ENCODE measurements at regions not wholly inside any gene's neighbourhood (a gene's known extent, or its start where the extent isn't known, plus 50 kb on each side); places are given as distances from the start of the nearest gene placed in this dataset.

DNA sequence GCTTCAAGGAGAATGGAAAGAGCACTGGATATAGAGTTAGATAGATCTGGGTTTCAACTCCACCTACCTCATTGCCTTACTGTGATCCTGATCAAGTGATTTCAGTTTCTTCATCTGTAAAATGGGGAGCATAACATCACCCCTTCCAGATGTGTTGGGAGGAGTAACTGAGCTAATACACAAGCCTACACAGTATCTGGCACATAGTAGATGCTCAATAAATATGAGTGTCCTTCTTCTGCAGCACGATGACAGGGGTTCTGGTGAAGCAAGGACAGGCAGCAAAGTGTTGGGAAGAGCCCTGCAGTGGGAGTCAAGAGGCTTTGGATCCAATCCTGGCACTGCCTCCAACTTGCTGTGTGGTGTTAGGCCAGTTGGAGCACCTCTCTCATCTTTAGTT, 270.0 kb downstream of the UACA start:
- Histone ChIP-seq H3K4me3 (ENCODE audit: insufficient read length, low read depth) (no peak overlapping the region), H3K27me3 (ENCODE audit: insufficient read depth, insufficient read length) (no peaks in the 10 kb centered on the region), H3K4me1 (ENCODE audit: insufficient read depth, insufficient read length) (peaks cover 12% of the 10 kb centered on the region), H3K9me3 (ENCODE audit: insufficient read depth, low read length) (no peaks in the 10 kb centered on the region), H3K9ac (ENCODE audit: insufficient read length, low read depth) (no peak overlapping the region), H3K36me3 (ENCODE audit: insufficient read depth, insufficient read length, low read length) (no peaks in the 10 kb centered on the region)
- no peak for TF ChIP-seq SUZ12 (IDR thresholded peaks at IDR 0.05; ENCODE audit: extremely low read depth, insufficient read depth, insufficient read length)
- no peak for TF ChIP-seq YY1 (IDR thresholded peaks at IDR 0.05; ENCODE audit: insufficient read depth, insufficient read length)
- no peak for TF ChIP-seq ZNF274 (IDR thresholded peaks at IDR 0.05; ENCODE audit: low read depth, low read length)
- DNase-seq (ENCODE audit: low read depth, low spot score): no peak

DNA sequence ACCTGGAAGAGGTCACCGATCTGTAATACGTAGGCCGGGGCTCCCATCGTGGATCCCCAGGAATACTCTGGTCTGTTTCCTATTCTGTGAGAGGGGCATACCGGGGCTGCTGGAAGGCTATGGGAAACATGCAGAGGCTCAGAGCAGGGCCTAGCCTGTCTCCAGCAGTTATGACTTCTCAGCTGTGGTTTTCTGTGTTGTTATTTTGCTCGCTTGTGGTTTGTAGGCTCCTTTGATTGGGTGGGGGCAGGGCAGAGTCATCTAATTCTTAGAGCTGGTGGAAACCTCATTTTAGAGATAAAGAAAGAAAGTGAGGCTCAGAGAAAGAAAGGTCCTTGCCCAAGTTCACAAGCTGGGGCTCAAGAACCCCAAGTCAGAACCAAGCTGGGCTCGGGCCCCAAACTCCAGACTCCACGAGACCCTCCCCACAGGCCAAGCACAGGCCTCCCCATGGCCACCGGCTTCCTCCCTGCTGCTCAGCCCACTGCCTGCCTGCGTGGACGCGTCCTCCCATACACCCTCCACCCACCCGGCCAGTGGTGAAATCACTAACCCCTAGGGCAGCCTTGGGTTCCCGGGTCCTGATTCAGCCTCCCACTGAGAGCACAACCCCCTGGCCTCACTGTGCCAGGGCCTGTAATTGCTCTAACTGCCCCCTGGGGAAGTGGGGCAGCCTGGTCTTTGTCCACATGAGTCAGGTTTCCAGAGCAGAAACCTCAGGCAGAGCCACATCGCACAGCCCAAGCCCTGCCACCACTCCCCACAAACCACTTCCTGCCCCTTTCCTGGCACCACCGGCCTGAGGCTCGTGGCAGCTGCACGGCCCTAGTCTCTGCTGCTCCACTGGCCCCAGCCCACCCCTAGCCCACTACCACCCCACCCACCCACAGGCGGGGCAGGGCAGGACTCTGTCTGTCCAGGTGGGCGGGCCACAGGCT, 270.8 kb downstream of the UACA start:
- H3K4me3 ChIP-seq (ENCODE audit: insufficient read length, low read depth): no peak overlapping the region
- peak overlapping the region; percentile 32 for H3K9ac ChIP-seq (ENCODE audit: insufficient read length, low read depth)
- DNase-seq (ENCODE audit: low read depth, low spot score): no peak
- no peaks in the 10 kb centered on the region for H3K27me3 ChIP-seq (ENCODE audit: insufficient read depth, insufficient read length)
- TF ChIP-seq ZNF274 (IDR thresholded peaks at IDR 0.05; ENCODE audit: low read depth, low read length) (no peak), SUZ12 (IDR thresholded peaks at IDR 0.05; ENCODE audit: extremely low read depth, insufficient read depth, insufficient read length) (no peak), YY1 (IDR thresholded peaks at IDR 0.05; ENCODE audit: insufficient read depth, insufficient read length) (no peak)
- no peaks in the 10 kb centered on the region for H3K36me3 ChIP-seq (ENCODE audit: insufficient read depth, insufficient read length, low read length)
- no peaks in the 10 kb centered on the region for H3K9me3 ChIP-seq (ENCODE audit: insufficient read depth, low read length)
- H3K4me1 ChIP-seq (ENCODE audit: insufficient read depth, insufficient read length): peaks cover 14% of the 10 kb centered on the region

GRCh38 chr15:70491641-70492040, 271.7 kb downstream of the UACA start:
- peaks cover 14% of the 10 kb centered on the region for H3K4me1 ChIP-seq (ENCODE audit: insufficient read depth, insufficient read length)
- DNase-seq (ENCODE audit: low read depth, low spot score): no peak
- no peaks in the 10 kb centered on the region for H3K36me3 ChIP-seq (ENCODE audit: insufficient read depth, insufficient read length, low read length)
- no peak overlapping the region for H3K9ac ChIP-seq (ENCODE audit: insufficient read length, low read depth)
- no peaks in the 10 kb centered on the region for H3K9me3 ChIP-seq (ENCODE audit: insufficient read depth, low read length)
- no peak overlapping the region for H3K4me3 ChIP-seq (ENCODE audit: insufficient read length, low read depth)
- no peak for TF ChIP-seq SUZ12 (IDR thresholded peaks at IDR 0.05; ENCODE audit: extremely low read depth, insufficient read depth, insufficient read length)
- TF ChIP-seq ZNF274 (IDR thresholded peaks at IDR 0.05; ENCODE audit: low read depth, low read length): no peak
- no peak for TF ChIP-seq YY1 (IDR thresholded peaks at IDR 0.05; ENCODE audit: insufficient read depth, insufficient read length)
- no peaks in the 10 kb centered on the region for H3K27me3 ChIP-seq (ENCODE audit: insufficient read depth, insufficient read length)

DNA sequence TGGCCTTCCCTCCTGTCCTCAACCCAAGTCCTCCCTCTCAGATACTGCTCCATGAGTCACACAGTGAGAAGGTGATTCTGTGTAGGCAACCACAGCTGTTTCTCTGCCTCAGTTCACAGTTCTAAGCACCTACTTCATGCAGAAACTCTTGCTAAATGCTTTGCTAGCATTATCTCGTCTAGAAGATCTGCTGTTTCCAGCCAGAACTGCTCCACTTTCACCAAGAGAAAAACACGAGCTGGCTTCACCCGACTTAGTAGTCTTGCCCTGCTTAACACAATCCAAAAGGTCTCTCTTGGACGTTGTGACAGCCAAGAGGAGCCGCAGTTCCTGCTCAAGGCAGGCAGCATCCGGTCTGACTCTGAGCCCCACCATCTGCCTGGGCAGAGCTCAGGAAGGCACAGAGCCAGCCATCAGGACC, 272.1 kb downstream of the UACA start:
- H3K4me3 ChIP-seq (ENCODE audit: insufficient read length, low read depth): no peak overlapping the region
- no peak overlapping the region for H3K9ac ChIP-seq (ENCODE audit: insufficient read length, low read depth)
- H3K36me3 ChIP-seq (ENCODE audit: insufficient read depth, insufficient read length, low read length): no peaks in the 10 kb centered on the region
- no peak for TF ChIP-seq SUZ12 (IDR thresholded peaks at IDR 0.05; ENCODE audit: extremely low read depth, insufficient read depth, insufficient read length)
- TF ChIP-seq YY1 (IDR thresholded peaks at IDR 0.05; ENCODE audit: insufficient read depth, insufficient read length): no peak
- no peak for TF ChIP-seq ZNF274 (IDR thresholded peaks at IDR 0.05; ENCODE audit: low read depth, low read length)
- H3K27me3 ChIP-seq (ENCODE audit: insufficient read depth, insufficient read length): no peaks in the 10 kb centered on the region
- peaks cover 14% of the 10 kb centered on the region for H3K4me1 ChIP-seq (ENCODE audit: insufficient read depth, insufficient read length)
- DNase-seq (ENCODE audit: low read depth, low spot score): no peak
- H3K9me3 ChIP-seq (ENCODE audit: insufficient read depth, low read length): no peaks in the 10 kb centered on the region

DNA sequence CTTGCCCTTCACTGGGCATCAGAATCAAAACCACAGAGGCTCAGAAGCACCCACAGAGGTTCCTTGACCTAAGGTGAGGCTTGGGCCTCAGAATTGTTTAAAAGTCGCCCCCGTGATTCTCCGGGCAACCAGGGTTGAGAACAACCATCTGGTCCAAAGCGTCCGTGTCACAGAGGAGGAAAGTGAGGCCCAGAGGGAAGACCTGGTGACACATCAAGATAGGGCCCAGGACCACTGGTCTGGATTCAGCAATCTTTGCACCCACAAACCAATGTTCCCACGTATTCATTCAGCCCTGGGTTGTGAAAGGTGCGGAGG, 272.6 kb downstream of the UACA start:
- H3K4me3 ChIP-seq (ENCODE audit: insufficient read length, low read depth): no peak overlapping the region
- H3K36me3 ChIP-seq (ENCODE audit: insufficient read depth, insufficient read length, low read length): no peaks in the 10 kb centered on the region
- no peak for TF ChIP-seq SUZ12 (IDR thresholded peaks at IDR 0.05; ENCODE audit: extremely low read depth, insufficient read depth, insufficient read length)
- H3K27me3 ChIP-seq (ENCODE audit: insufficient read depth, insufficient read length): no peaks in the 10 kb centered on the region
- H3K9ac ChIP-seq (ENCODE audit: insufficient read length, low read depth): no peak overlapping the region
- H3K4me1 ChIP-seq (ENCODE audit: insufficient read depth, insufficient read length): peaks cover 14% of the 10 kb centered on the region
- H3K9me3 ChIP-seq (ENCODE audit: insufficient read depth, low read length): no peaks in the 10 kb centered on the region
- no peak for DNase-seq (ENCODE audit: low read depth, low spot score)

- TF ChIP-seq YY1 (IDR thresholded peaks at IDR 0.05; ENCODE audit: insufficient read depth, insufficient read length): no peak
- TF ChIP-seq SUZ12 (IDR thresholded peaks at IDR 0.05; ENCODE audit: extremely low read depth, insufficient read depth, insufficient read length): no peak
- TF ChIP-seq ZNF274 (IDR thresholded peaks at IDR 0.05; ENCODE audit: low read depth, low read length): no peak
- H3K4me3 ChIP-seq (ENCODE audit: insufficient read length, low read depth): no peak overlapping the region
- H3K36me3 ChIP-seq (ENCODE audit: insufficient read depth, insufficient read length, low read length): no peaks in the 10 kb centered on the region
- no peaks in the 10 kb centered on the region for H3K9me3 ChIP-seq (ENCODE audit: insufficient read depth, low read length)
- H3K27me3 ChIP-seq (ENCODE audit: insufficient read depth, insufficient read length): no peaks in the 10 kb centered on the region
- H3K9ac ChIP-seq (ENCODE audit: insufficient read length, low read depth): no peak overlapping the region
- no peak for DNase-seq (ENCODE audit: low read depth, low spot score)
- H3K4me1 ChIP-seq (ENCODE audit: insufficient read depth, insufficient read length): peaks cover 12% of the 10 kb centered on the region
Observed at GRCh38 chr15:70490148-70490837, 273.1 kb downstream of the UACA start.

Measured in NT2/D1 (cell line).